Osteocyte (in vitro differentiated cells): ENCODE measurements at regions not wholly inside any gene's neighbourhood (a gene's known extent, or its start where the extent isn't known, plus 50 kb on each side); places are given as distances from the start of the nearest gene placed in this dataset.
A peak's percentile ranks its signal among the peaks of the same experiment; 100 is the strongest.

Experiments used
- DNase-seq: peaks from one replicate; pipeline ENCODE4 v3.0.0; 2021; ENCODE audit warnings: mixed read lengths; ENCODE audit not compliant: unreplicated experiment; ENCODE audit errors: extremely low spot score
- H3K27ac Mint-ChIP-seq: one replicate; pipeline ENCODE4 v1.8.0; 2021; ENCODE audit warnings: mild to moderate bottlenecking, mixed read lengths; ENCODE audit not compliant: unreplicated experiment
- H3K27me3 Mint-ChIP-seq: one replicate; pipeline ENCODE4 v1.8.0; 2021; ENCODE audit warnings: mixed read lengths; ENCODE audit not compliant: unreplicated experiment
- H3K36me3 Mint-ChIP-seq: one replicate; pipeline ENCODE4 v1.8.0; 2021; ENCODE audit warnings: mixed read lengths; ENCODE audit not compliant: unreplicated experiment
- H3K4me1 Mint-ChIP-seq: one replicate; pipeline ENCODE4 v1.8.0; 2021; ENCODE audit warnings: mixed read lengths; ENCODE audit not compliant: unreplicated experiment
- H3K4me3 Mint-ChIP-seq: one replicate; pipeline ENCODE4 v1.8.0; 2021; ENCODE audit warnings: mild to moderate bottlenecking, moderate library complexity, mixed read lengths; ENCODE audit not compliant: unreplicated experiment
- H3K9me3 Mint-ChIP-seq: one replicate; pipeline ENCODE4 v1.8.0; 2021; ENCODE audit warnings: mixed read lengths; ENCODE audit not compliant: unreplicated experiment
- CTCF ChIP-seq: fragments of 200-600 bp; sonication (generic); IDR thresholded peaks from 2 replicates; pipeline ENCODE4 v1.5.0; 2021; ENCODE audit warnings: antibody characterized with exemption, mild to moderate bottlenecking, moderate library complexity

- H3K27me3 Mint-ChIP-seq = no peaks in the 10 kb centered on the region
- TF ChIP-seq CTCF = no peak
These were observed 55.5 kb upstream of the ST6GAL2 start for GRCh38 chr2:106941372-106941993.

GRCh38 chr2:106943468-106944200, 57.7 kb upstream of the ST6GAL2 start:
- Mint-ChIP-seq H3K27ac (peak overlapping the region; percentile 76), H3K4me1 (peaks cover 36% of the 10 kb centered on the region), H3K4me3 (no peak overlapping the region), H3K27me3 (no peaks in the 10 kb centered on the region), H3K36me3 (no peaks in the 10 kb centered on the region), H3K9me3 (no peaks in the 10 kb centered on the region)
- TF ChIP-seq CTCF = no peak
- no peak for DNase-seq

More at GRCh38 chr2:106941372-106941993, 55.5 kb upstream of the ST6GAL2 start:
- Mint-ChIP-seq H3K4me1 (peaks cover 28% of the 10 kb centered on the region), H3K4me3 (no peak overlapping the region), H3K9me3 (no peaks in the 10 kb centered on the region), H3K36me3 (no peaks in the 10 kb centered on the region), H3K27ac (no peak overlapping the region)
- DNase-seq = no peak

DNA sequence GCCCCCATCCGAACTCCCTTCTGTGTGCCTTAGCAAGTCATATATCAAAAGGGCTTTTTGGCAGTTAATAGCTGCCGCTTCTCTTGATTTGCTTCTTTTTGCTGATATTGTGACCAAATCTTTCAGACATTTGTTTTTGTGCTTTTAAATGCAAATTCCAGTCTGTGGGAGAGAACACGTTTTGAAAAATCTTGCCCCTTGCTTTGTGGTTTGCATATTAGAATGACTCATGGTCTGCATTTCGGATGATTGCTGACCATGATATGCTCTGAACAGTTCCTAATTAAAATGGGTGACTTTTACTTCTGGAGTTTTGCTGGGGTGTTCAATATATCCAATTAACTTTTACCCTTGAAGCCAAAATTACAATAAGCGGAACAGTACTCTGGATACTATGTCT, 58.2 kb upstream of the ST6GAL2 start:
- Mint-ChIP-seq H3K27ac (peak overlapping the region; percentile 76), H3K36me3 (no peaks in the 10 kb centered on the region), H3K4me3 (no peak overlapping the region), H3K9me3 (no peaks in the 10 kb centered on the region), H3K4me1 (peaks cover 42% of the 10 kb centered on the region), H3K27me3 (no peaks in the 10 kb centered on the region)
- TF ChIP-seq CTCF = no peak
- no peak for DNase-seq

DNA sequence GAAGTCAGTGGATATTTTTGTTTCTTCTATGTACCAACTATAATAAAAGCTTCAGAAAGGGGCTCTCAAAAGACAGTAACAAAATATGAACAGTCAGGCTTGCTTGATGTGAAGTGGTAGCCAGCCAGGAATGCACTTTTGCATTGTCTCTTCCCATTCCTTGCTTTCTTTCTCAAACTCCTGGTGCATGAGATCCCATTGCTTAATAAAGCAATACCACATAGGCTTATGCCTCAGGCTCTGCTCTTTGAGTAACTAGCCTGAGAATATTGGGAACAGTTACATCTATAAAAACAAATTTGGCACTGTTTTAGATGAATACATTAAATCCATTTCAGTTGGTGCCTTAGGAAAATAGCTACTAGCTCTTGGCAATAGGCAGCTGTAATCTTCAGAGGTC, 62.6 kb upstream of the ST6GAL2 start:
- H3K27me3 Mint-ChIP-seq = no peaks in the 10 kb centered on the region
- peaks cover 3% of the 10 kb centered on the region for H3K9me3 Mint-ChIP-seq
- peaks cover 41% of the 10 kb centered on the region for H3K4me1 Mint-ChIP-seq
- TF ChIP-seq CTCF = no peak
- no peak for DNase-seq
- H3K27ac Mint-ChIP-seq = peak overlapping the region; percentile 71
- peaks cover 7% of the 10 kb centered on the region for H3K36me3 Mint-ChIP-seq
- no peak overlapping the region for H3K4me3 Mint-ChIP-seq

- DNase-seq = no peak
- Mint-ChIP-seq H3K36me3 (peaks cover 7% of the 10 kb centered on the region), H3K27ac (peak overlapping the region; percentile 73), H3K4me3 (no peak overlapping the region), H3K27me3 (no peaks in the 10 kb centered on the region), H3K9me3 (peaks cover 3% of the 10 kb centered on the region), H3K4me1 (peaks cover 66% of the 10 kb centered on the region)
- TF ChIP-seq CTCF = no peak
These were observed 67.3 kb upstream of the ST6GAL2 start for GRCh38 chr2:106953236-106953635.
